SK-N-SH treated with all-trans-retinoic acid at 6 μM for 48 hours (cell line): ENCODE measurements at regions not wholly inside any gene's neighbourhood (a gene's known extent, or its start where the extent isn't known, plus 50 kb on each side); places are given as distances from the start of the nearest gene placed in this dataset.

ENCODE experiments used
- ATAC-seq: fragments of 200-7000 bp; cut with Tn5 transposase; 3 replicates; pipeline ENCODE4 v1.9.1; 2020; ENCODE audit warnings: mild to moderate bottlenecking, moderate library complexity
- ARNTL ChIP-seq: fragments of 450-650 bp; formaldehyde crosslinking; IDR thresholded peaks from 2 replicates; pipeline ENCODE4 v1.5.0; 2020; ENCODE audit warnings: low read depth, mild to moderate bottlenecking, moderate library complexity, borderline replicate concordance
- BACH2 ChIP-seq: fragments of 250-450 bp; sonication (Bioruptor Pico); IDR thresholded peaks from 2 replicates; pipeline ENCODE4 v1.9.0; 2021; ENCODE audit warnings: mild to moderate bottlenecking, borderline replicate concordance
- CSDC2 ChIP-seq: fragments of 250-450 bp; sonication (Bioruptor Pico); IDR thresholded peaks from 2 replicates; pipeline ENCODE4 v1.5.0; 2020; ENCODE audit warnings: mild to moderate bottlenecking, moderate library complexity
- CSRNP3 ChIP-seq: fragments of 250-450 bp; sonication (Bioruptor Pico); IDR thresholded peaks from 2 replicates; pipeline ENCODE4 v1.5.1; 2021; ENCODE audit warnings: mild to moderate bottlenecking, moderate library complexity
- ISL1 ChIP-seq: fragments of 250-450 bp; sonication (Bioruptor Pico); IDR thresholded peaks from 2 replicates; pipeline ENCODE4 v2.1.2; 2022; ENCODE audit warnings: mild to moderate bottlenecking, moderate library complexity
- OSR1 ChIP-seq: fragments of 250-450 bp; sonication (Bioruptor Pico); IDR thresholded peaks from 2 replicates; pipeline ENCODE4 v1.8.0; 2022; ENCODE audit warnings: moderate library complexity, mild to moderate bottlenecking, inconsistent platforms
- PPARA ChIP-seq: fragments of 250-450 bp; sonication (Bioruptor Pico); IDR thresholded peaks from 2 replicates; pipeline ENCODE4 v1.5.0; 2020; ENCODE audit warnings: mild to moderate bottlenecking, borderline replicate concordance
- RARB ChIP-seq: fragments of 250-450 bp; sonication (Bioruptor Pico); IDR thresholded peaks from 2 replicates; pipeline ENCODE4 v1.8.0; 2021; ENCODE audit warnings: mild to moderate bottlenecking, moderate library complexity
- TCF4 ChIP-seq: fragments of 250-450 bp; sonication (Bioruptor Pico); IDR thresholded peaks from 2 replicates; pipeline ENCODE4 v1.8.0; 2021; ENCODE audit warnings: mild to moderate bottlenecking, moderate library complexity, borderline replicate concordance
- TOX ChIP-seq: fragments of 250-450 bp; sonication (Bioruptor Pico); IDR thresholded peaks from 2 replicates; pipeline ENCODE4 v1.8.0; 2021; ENCODE audit warnings: mild to moderate bottlenecking, moderate library complexity, borderline replicate concordance
- ZC3H10 ChIP-seq: fragments of 250-450 bp; sonication (Bioruptor Pico); IDR thresholded peaks from 2 replicates; pipeline ENCODE4 v1.5.1; 2021; ENCODE audit warnings: mild to moderate bottlenecking, moderate library complexity
- ZFP3 ChIP-seq: fragments of 250-450 bp; sonication (Bioruptor Pico); IDR thresholded peaks from 2 replicates; pipeline ENCODE4 v1.5.0; 2020; ENCODE audit warnings: mild to moderate bottlenecking, moderate library complexity
- ZNF70 ChIP-seq: fragments of 450-650 bp; formaldehyde crosslinking; IDR thresholded peaks from 2 replicates; pipeline ENCODE4 v1.5.0; 2020; ENCODE audit warnings: mild to moderate bottlenecking, moderate library complexity
- ZNF8 ChIP-seq: fragments of 450-650 bp; formaldehyde crosslinking; IDR thresholded peaks from 2 replicates; pipeline ENCODE4 v1.5.0; 2020; ENCODE audit warnings: mild to moderate bottlenecking, moderate library complexity
- TF ChIP-seq, protein P1 (sequence below): fragments of 250-450 bp; sonication (Bioruptor Pico); IDR thresholded peaks from 2 replicates; pipeline ENCODE4 v1.8.0; 2021; ENCODE audit warnings: low read depth, mild to moderate bottlenecking, moderate library complexity, borderline replicate concordance
- TF ChIP-seq, protein P2 (sequence below): fragments of 250-450 bp; sonication (Bioruptor Pico); IDR thresholded peaks from 2 replicates; pipeline ENCODE4 v1.5.1; 2020; ENCODE audit warnings: low read depth, mild to moderate bottlenecking, moderate library complexity
- TF ChIP-seq, protein P3 (sequence below): fragments of 250-450 bp; sonication (Bioruptor Pico); IDR thresholded peaks from 2 replicates; pipeline ENCODE4 v1.5.0; 2020; ENCODE audit warnings: mild to moderate bottlenecking, moderate library complexity

- TF ChIP-seq ZC3H10 (CRISPR knock-in tag) (no peak), ARNTL (CRISPR knock-in tag) (no peak)
These were observed 94.7 kb upstream of the ACO1 start (continued) for GRCh38 chr9:32289756-32290155.

DNA sequence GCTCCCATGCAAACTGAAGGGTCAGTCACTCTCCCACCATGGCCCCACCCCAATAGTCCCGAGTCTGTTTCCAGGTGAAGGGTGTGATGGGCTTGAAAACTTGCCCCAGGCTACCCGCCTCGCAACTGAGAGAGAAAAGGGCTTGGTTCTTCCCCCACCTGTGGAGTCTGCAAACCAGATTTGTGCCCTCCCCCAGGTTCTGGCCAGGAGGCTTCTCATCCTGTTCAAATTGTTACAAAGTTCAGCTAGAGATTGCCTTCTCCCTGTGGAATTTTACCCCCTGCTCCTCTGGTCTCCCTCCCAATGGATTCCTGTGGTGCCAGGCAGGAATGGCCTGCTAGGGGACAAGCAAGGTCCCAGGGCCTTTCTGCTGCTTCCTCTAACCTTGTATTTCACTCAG is 93.1 kb upstream of the ACO1 start:
- no peak for TF ChIP-seq CSDC2 (CRISPR knock-in tag)
- TF ChIP-seq, protein P1, sequence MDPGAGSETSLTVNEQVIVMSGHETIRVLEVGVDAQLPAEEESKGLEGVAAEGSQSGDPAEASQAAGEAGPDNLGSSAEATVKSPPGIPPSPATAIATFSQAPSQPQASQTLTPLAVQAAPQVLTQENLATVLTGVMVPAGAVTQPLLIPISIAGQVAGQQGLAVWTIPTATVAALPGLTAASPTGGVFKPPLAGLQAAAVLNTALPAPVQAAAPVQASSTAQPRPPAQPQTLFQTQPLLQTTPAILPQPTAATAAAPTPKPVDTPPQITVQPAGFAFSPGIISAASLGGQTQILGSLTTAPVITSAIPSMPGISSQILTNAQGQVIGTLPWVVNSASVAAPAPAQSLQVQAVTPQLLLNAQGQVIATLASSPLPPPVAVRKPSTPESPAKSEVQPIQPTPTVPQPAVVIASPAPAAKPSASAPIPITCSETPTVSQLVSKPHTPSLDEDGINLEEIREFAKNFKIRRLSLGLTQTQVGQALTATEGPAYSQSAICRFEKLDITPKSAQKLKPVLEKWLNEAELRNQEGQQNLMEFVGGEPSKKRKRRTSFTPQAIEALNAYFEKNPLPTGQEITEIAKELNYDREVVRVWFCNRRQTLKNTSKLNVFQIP = no peak
- no peak for TF ChIP-seq BACH2 (CRISPR knock-in tag)
- TF ChIP-seq, protein P2, sequence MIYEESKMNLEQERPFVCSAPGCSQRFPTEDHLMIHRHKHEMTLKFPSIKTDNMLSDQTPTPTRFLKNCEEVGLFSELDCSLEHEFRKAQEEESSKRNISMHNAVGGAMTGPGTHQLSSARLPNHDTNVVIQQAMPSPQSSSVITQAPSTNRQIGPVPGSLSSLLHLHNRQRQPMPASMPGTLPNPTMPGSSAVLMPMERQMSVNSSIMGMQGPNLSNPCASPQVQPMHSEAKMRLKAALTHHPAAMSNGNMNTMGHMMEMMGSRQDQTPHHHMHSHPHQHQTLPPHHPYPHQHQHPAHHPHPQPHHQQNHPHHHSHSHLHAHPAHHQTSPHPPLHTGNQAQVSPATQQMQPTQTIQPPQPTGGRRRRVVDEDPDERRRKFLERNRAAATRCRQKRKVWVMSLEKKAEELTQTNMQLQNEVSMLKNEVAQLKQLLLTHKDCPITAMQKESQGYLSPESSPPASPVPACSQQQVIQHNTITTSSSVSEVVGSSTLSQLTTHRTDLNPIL (CRISPR knock-in tag) = no peak
- TF ChIP-seq ZC3H10 (CRISPR knock-in tag) = no peak
- no peak for TF ChIP-seq TOX
- no peak for ATAC-seq

GRCh38 chr9:32292611-32293010 is 91.8 kb upstream of the ACO1 start:
- no peak for ATAC-seq
- TF ChIP-seq ZFP3 (no peak), CSRNP3 (CRISPR knock-in tag) (no peak), BACH2 (CRISPR knock-in tag) (no peak), OSR1 (CRISPR knock-in tag) (no peak), ARNTL (CRISPR knock-in tag) (no peak), ZC3H10 (CRISPR knock-in tag) (no peak), ZNF8 (CRISPR knock-in tag) (no peak), ISL1 (CRISPR knock-in tag) (no peak)
- TF ChIP-seq, protein P3, sequence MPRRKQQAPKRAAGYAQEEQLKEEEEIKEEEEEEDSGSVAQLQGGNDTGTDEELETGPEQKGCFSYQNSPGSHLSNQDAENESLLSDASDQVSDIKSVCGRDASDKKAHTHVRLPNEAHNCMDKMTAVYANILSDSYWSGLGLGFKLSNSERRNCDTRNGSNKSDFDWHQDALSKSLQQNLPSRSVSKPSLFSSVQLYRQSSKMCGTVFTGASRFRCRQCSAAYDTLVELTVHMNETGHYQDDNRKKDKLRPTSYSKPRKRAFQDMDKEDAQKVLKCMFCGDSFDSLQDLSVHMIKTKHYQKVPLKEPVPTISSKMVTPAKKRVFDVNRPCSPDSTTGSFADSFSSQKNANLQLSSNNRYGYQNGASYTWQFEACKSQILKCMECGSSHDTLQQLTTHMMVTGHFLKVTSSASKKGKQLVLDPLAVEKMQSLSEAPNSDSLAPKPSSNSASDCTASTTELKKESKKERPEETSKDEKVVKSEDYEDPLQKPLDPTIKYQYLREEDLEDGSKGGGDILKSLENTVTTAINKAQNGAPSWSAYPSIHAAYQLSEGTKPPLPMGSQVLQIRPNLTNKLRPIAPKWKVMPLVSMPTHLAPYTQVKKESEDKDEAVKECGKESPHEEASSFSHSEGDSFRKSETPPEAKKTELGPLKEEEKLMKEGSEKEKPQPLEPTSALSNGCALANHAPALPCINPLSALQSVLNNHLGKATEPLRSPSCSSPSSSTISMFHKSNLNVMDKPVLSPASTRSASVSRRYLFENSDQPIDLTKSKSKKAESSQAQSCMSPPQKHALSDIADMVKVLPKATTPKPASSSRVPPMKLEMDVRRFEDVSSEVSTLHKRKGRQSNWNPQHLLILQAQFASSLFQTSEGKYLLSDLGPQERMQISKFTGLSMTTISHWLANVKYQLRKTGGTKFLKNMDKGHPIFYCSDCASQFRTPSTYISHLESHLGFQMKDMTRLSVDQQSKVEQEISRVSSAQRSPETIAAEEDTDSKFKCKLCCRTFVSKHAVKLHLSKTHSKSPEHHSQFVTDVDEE (CRISPR knock-in tag) = no peak

GRCh38 chr9:32293091-32293490 is 91.4 kb upstream of the ACO1 start:
- ATAC-seq = no peak
- TF ChIP-seq ISL1 (CRISPR knock-in tag) (no peak), ZFP3 (no peak), CSDC2 (CRISPR knock-in tag) (no peak), PPARA (CRISPR knock-in tag) (no peak)
- TF ChIP-seq, protein P3 (CRISPR knock-in tag) = no peak

- no peak for ATAC-seq
- TF ChIP-seq ZC3H10 (CRISPR knock-in tag) (no peak), PPARA (CRISPR knock-in tag) (no peak), ZNF70 (CRISPR knock-in tag) (no peak), TCF4 (no peak), ZFP3 (no peak), RARB (CRISPR knock-in tag) (no peak), ARNTL (CRISPR knock-in tag) (no peak), ZNF8 (CRISPR knock-in tag) (no peak), BACH2 (CRISPR knock-in tag) (no peak)
- TF ChIP-seq, protein P1 = no peak
These were observed 90.3 kb upstream of the ACO1 start for GRCh38 chr9:32294106-32294505.
